A673 (cell line): ENCODE measurements at regions not wholly inside any gene's neighbourhood (a gene's known extent, or its start where the extent isn't known, plus 50 kb on each side); places are given as distances from the start of the nearest gene placed in this dataset.

Source experiments
- EZH2 ChIP-seq: fragments of 200-600 bp; sonication (generic); IDR thresholded peaks from 2 replicates; pipeline ENCODE4 v1.6.1; 2017; ENCODE audit warnings: borderline replicate concordance, low read depth, mild to moderate bottlenecking, mixed read lengths, antibody characterized with exemption, low read length; ENCODE audit not compliant: poor library complexity, severe bottlenecking
- TF ChIP-seq, protein P1 (sequence below): fragments of 300-800, 200-600 bp; sonication (generic); conservative IDR thresholded peaks from 2 replicates; pipeline ENCODE4 v1.5.1; 2017; ENCODE audit warnings: low read depth, mild to moderate bottlenecking, antibody characterized with exemption, low read length, moderate library complexity, mixed read lengths

DNA sequence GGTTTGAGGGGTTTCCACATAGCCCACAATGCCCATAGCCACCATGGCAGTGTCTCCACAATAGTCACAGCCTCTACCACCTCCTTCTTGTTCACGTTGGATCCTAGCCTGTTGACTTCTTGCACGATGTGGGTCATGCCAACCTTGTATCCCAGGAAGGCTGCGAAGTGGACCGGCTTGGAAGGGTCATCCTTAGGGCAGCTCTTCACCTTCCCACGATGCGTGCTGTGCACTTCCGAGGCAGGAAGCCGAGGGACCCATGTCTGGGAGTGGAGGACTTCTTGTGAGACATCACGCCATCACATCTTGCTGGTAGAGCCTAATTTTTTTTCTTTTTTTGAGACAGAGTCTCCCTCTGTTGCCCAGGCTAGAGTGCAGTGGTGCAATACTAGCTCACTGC lies 144.6 kb upstream of the ASB18 start:
- TF ChIP-seq, protein P1, sequence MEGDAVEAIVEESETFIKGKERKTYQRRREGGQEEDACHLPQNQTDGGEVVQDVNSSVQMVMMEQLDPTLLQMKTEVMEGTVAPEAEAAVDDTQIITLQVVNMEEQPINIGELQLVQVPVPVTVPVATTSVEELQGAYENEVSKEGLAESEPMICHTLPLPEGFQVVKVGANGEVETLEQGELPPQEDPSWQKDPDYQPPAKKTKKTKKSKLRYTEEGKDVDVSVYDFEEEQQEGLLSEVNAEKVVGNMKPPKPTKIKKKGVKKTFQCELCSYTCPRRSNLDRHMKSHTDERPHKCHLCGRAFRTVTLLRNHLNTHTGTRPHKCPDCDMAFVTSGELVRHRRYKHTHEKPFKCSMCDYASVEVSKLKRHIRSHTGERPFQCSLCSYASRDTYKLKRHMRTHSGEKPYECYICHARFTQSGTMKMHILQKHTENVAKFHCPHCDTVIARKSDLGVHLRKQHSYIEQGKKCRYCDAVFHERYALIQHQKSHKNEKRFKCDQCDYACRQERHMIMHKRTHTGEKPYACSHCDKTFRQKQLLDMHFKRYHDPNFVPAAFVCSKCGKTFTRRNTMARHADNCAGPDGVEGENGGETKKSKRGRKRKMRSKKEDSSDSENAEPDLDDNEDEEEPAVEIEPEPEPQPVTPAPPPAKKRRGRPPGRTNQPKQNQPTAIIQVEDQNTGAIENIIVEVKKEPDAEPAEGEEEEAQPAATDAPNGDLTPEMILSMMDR, result no peak
- TF ChIP-seq EZH2, result no peak
